Esophagus (tissue), 2 donors: ENCODE measurements at regions not wholly inside any gene's neighbourhood (a gene's known extent, or its start where the extent isn't known, plus 50 kb on each side); places are given as distances from the start of the nearest gene placed in this dataset.
"Not testable (repeated sequence)": the region's sequence is repeated elsewhere in the genome, so short reads cannot be mapped to it uniquely, and the experiment has no call there.

Source experiments
- H3K27ac ChIP-seq, 2 donors: one replicate each; pipeline ENCODE4 v1.5.1; 2013; ENCODE audit warnings: low read depth in 2 of 2, mild to moderate bottlenecking in 2 of 2, inconsistent platforms in 1 of 2, low read length in 1 of 2, moderate library complexity in 1 of 2
- H3K27me3 ChIP-seq, 2 donors: one replicate each; pipeline ENCODE4 v1.6.1; 2013; ENCODE audit warnings: low read length in 2 of 2, control low read depth in 1 of 2, mild to moderate bottlenecking in 1 of 2; ENCODE audit not compliant: insufficient read depth in 2 of 2, control insufficient read depth in 1 of 2
- H3K36me3 ChIP-seq, 2 donors: one replicate each; pipeline ENCODE4 v1.6.1; 2013; ENCODE audit warnings: low read length in 1 of 2; ENCODE audit not compliant: control insufficient read depth in 2 of 2, insufficient read depth in 2 of 2
- H3K4me1 ChIP-seq, 2 donors: one replicate each; pipeline ENCODE4 v1.6.1; 2013; ENCODE audit warnings: low read length in 1 of 2; ENCODE audit not compliant: control insufficient read depth in 2 of 2, insufficient read depth in 2 of 2
- H3K4me3 ChIP-seq, 2 donors: one replicate each; pipeline ENCODE4 v1.5.1; 2013; ENCODE audit warnings: low read length in 2 of 2, mild to moderate bottlenecking in 2 of 2, low read depth in 1 of 2, moderate library complexity in 1 of 2
- H3K9me3 ChIP-seq, 2 donors: one replicate each; pipeline ENCODE4 v1.6.1; 2013; ENCODE audit warnings: mild to moderate bottlenecking in 2 of 2, low read depth in 1 of 2, low read length in 1 of 2, moderate library complexity in 1 of 2; ENCODE audit not compliant: control insufficient read depth in 2 of 2, insufficient read depth in 1 of 2
- WGBS, 2 donors: extraction: QIAGEN DNeasy Blood & Tissue Kit; methylation state at CpG; one replicate each; pipeline ENCODE4 v1.1.7; 2013; 5-methylcytosine and 5-hydroxymethylcytosine counted together
- donor health status: healthy with polysubstance abuse.
- donor health status: Bipolar disorder and iron deficiency.

DNA sequence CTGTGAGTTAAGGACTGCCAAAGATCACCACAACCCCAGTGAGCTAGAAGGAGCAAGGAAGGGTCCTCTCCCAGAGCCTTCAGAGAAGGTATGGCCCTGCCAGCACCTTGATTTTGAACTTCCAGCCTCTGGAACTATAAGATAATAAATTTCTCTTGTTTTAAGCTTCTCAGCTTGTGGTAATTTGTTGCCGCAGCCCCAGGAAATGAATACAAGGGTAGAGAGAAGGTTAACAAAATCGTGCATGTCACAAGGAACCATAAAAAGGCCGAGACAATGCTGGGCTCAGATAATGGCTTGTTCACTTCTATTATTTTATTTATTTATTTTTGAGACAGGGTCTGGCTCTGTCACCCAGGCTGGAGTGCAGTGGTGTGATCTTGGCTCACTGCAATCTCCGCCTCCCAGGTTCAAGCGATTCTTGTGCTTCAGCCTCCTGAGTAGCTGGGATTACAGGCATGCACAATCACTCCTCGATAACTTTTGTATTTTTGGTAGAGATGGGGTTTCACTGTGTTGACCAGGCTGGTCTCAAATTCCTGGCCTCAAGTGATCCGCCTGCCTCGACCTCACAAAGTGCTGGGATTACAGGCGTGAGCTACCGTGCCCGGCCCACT lies 71.5 kb downstream of the WSB1 start:
- not testable (repeated sequence) for H3K36me3 ChIP-seq, H3K27ac ChIP-seq, H3K4me1 ChIP-seq, H3K27me3 ChIP-seq, H3K9me3 ChIP-seq, H3K4me3 ChIP-seq
- 90 to 91% methylated on average over 11 of the region's 11 CpGs for WGBS, 2 donors

DNA sequence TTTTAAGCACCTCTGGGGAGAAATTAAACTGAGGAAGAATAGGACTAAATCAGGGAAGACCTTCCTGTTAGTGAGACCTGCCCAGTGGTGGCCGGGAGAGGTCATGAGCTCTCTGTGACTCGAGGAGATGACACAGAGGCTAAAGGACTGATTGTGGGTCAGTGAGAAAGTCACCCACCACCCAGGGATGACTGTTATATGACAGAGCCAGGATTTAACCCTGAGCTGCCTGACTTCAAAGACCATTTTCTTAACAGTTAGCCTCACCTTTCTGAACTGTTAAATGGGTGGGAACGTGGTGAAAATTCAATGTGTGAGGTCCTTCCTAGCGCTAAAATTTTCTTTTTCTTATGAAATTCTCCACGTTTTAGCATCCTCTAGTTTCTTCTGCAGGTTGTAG lies 72.5 kb downstream of the WSB1 start:
- WGBS, 2 donors, result 81 to 83% methylated on average over 5 of the region's 5 CpGs
- no peaks in the 10 kb centered on the region for H3K9me3 ChIP-seq
- H3K27me3 ChIP-seq, result no peaks in the 10 kb centered on the region
- H3K4me3 ChIP-seq, result no peak overlapping the region
- no peaks in the 10 kb centered on the region for H3K4me1 ChIP-seq
- no peaks in the 10 kb centered on the region for H3K36me3 ChIP-seq
- no peak overlapping the region for H3K27ac ChIP-seq

DNA sequence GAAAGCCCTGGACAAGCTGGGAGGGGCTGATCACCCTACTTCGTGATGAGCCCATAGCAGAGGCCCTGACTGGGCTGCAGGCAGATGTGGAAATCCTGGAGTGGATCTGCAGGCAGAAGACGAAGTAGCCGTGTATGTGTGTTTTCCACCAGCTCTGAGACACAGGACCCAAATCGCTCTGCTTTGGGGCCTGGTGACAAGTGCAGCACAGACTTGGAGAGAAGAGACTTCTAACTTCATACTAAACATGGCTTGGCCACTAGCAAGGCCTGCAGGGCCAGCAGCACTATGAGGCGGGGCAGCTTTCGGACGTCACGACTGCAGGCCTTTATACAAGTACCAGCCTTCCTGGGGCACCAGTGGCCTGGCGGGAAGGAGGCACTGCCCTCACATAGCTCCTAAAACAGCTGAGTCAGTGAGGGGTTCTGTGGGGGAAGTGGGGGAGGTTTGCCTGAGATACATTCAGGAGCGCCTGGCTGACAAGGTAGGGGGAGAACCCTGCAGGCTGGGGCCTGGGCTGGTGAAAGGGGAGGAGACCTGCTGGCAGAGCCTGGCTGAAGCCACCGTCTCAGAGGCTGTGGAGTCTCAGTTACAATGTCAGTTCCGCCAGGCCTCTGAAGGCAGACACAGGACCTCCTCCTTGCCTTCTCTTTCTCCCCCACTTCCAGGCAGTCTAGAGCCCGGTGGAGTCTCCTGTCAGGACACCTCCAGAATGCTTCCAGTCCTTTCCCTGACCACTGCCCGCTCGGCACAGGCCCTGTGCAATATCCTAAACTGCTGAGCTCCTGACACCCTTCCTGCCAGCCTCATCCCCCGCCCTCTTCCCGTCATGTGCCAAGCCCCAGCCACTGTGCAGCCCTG lies 73.4 kb downstream of the WSB1 start:
- no peak overlapping the region for H3K4me3 ChIP-seq
- H3K9me3 ChIP-seq, result no peaks in the 10 kb centered on the region
- 86 to 89% methylated on average over 16 to 17 of the region's 17 CpGs for WGBS, 2 donors
- no peaks in the 10 kb centered on the region for H3K27me3 ChIP-seq
- H3K36me3 ChIP-seq, result no peaks in the 10 kb centered on the region
- H3K27ac ChIP-seq, result no peak overlapping the region
- no peaks in the 10 kb centered on the region for H3K4me1 ChIP-seq

DNA sequence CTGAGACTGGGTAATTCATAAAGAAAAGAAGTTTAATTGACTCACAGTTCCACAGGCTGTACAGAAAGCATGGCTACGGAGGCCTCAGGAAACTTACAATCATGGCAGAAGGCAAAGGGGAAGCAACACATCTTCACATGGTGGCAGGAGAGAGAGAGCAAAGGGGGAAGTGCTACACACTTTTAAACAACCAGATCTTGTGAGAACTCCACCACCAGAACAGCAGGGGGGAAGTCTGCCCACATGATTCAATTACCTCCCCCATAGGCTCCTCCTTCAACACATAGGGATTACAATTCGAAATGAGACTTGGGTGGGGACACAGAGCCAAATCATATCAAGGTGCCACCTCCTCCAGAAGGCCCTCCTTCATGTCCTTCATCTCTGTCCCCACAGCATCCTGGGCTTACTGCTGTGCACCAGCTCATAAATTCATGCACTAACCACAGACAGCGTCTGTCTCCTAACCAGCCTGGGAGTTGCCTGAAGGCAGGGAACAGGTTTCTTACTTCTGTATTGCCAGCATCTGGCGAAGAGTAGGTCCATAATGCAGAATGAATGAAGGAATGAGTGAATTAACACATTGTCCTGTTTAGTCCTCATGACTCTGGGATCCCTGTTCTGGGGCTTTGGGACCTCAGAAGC lies 74.4 kb downstream of the WSB1 start:
- 78 to 80% methylated on average over 4 of the region's 4 CpGs for WGBS, 2 donors
- H3K27ac ChIP-seq, result no peak overlapping the region

DNA sequence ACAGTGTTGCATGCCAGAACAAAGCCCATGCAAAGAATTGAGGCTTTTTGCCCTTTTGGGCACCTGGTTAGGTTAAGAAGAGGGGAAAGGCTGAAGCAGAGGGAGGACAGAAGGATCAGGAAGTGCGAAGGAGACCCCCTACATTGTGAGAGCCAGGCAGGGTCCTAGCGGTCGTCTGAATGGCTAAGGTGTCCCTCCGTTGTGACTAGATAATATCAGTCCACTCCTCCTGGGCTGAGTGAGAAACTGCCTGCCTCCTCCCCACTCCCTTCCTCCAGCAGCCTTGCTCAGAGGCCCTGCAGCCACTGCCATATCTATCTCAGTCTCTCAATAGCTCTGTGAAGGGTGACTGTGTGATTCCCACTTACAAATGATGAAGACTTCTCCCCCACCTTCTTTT lies 75.1 kb downstream of the WSB1 start:
- Histone ChIP-seq H3K36me3 (no peaks in the 10 kb centered on the region), H3K9me3 (no peaks in the 10 kb centered on the region), H3K27me3 (no peaks in the 10 kb centered on the region), H3K4me1 (no peaks in the 10 kb centered on the region), H3K27ac (no peak overlapping the region), H3K4me3 (no peak overlapping the region)
- 75 to 86% methylated on average over 4 of the region's 4 CpGs for WGBS, 2 donors

More for the DNA sequence above, 74.4 kb downstream of the WSB1 start:
- no peaks in the 10 kb centered on the region for H3K9me3 ChIP-seq
- no peaks in the 10 kb centered on the region for H3K36me3 ChIP-seq
- H3K4me1 ChIP-seq, result no peaks in the 10 kb centered on the region
- H3K27me3 ChIP-seq, result no peaks in the 10 kb centered on the region
- no peak overlapping the region for H3K4me3 ChIP-seq

DNA sequence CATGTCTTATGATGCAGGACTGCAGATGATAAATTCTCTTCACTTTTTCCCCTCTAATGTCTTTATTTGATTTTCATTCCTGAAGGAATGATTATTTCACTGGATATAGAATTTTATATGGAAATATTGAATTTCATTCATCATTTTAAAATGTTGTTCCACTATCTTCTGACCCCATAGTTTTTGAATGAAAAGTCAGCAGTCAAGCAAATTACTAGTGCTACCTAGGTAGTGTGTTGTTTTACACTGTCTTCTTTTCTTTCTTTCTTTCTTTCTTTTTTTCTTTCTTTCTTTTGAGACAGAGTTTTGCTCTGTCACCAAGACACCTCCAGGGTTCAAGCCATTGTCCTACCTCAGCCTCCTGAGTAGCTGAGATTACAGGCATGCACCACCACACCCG lies 76.9 kb downstream of the WSB1 start:
- WGBS, 2 donors, result 91 to 97% methylated on average over 1 of the region's 1 CpG
- Histone ChIP-seq H3K4me1 (no peaks in the 10 kb centered on the region), H3K27ac (no peak overlapping the region), H3K36me3 (no peaks in the 10 kb centered on the region), H3K4me3 (no peak overlapping the region), H3K9me3 (no peaks in the 10 kb centered on the region), H3K27me3 (no peaks in the 10 kb centered on the region)

DNA sequence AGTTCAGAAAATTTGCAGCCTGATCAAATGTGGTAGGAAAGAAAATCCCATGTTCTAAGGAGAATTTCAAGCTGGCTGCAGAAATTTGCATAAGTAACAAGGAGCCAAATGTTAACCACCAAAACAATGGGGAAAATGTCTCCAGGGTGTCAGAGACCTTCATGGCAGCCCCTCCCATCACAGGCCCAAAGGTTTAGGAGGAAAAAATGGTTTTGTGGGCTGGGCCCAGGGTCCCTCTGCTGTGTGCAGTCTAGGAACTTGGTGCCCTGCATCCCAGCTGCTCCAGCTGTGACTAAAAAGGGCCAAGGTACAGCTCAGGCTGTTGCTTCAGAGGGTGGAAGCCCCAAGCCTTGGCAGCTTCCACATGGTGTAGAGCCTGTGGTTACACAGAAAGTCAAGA lies 79.8 kb downstream of the WSB1 start:
- H3K27ac ChIP-seq, H3K36me3 ChIP-seq, H3K4me3 ChIP-seq, H3K27me3 ChIP-seq, H3K4me1 ChIP-seq, H3K9me3 ChIP-seq: not testable (repeated sequence)

DNA sequence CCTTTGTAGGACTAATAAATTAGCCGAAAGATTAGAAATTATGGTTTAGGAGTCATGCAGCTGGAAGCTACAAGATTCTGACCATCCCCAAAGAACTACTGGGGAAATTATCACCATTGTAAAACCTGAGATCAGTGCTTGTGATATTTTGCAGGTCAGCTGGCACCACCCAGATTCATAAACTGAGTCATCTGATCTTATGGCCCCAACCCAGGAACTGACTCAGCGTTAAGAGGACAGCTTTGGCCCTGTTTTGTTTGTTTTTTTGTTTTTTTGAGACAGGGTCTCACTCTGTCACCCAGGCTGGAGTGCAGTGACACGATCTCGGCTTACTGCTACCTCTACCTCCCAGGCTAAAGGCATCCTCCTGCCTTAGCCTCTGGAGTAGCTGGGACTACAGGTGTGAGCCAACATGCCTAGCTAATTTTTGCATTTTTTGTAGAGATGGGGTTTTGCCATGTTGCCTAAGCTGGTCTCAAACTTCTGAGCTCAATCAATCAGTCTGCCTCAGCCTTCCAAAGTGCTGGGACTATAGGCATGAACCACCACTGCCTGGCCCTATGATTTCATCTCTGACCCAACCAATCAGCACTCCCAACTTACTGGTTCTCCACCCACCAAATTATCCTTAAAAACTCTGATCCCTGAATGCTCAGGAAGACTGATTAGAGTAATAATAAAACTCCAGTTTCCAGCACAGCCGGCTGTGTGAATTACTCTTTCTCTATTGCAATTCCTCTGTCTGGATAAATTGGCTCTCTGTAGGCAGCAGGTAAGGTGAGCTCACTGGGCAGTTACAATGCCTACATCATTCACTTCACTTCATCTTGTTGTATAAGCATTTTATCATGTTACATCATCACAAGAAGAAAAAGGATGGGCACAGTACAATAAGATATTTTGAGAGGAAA lies 79.4 kb upstream of the KSR1 start:
- WGBS, 2 donors, result 74 to 75% methylated on average over 5 of the region's 5 CpGs
- H3K27me3 ChIP-seq, result peaks cover 0 to 3% of the 10 kb centered on the region in 2 donors
- no peaks in the 10 kb centered on the region for H3K36me3 ChIP-seq
- no peak overlapping the region for H3K4me3 ChIP-seq
- no peak overlapping the region for H3K27ac ChIP-seq
- H3K4me1 ChIP-seq, result peaks cover 3 to 9% of the 10 kb centered on the region in 2 donors
- no peaks in the 10 kb centered on the region for H3K9me3 ChIP-seq

DNA sequence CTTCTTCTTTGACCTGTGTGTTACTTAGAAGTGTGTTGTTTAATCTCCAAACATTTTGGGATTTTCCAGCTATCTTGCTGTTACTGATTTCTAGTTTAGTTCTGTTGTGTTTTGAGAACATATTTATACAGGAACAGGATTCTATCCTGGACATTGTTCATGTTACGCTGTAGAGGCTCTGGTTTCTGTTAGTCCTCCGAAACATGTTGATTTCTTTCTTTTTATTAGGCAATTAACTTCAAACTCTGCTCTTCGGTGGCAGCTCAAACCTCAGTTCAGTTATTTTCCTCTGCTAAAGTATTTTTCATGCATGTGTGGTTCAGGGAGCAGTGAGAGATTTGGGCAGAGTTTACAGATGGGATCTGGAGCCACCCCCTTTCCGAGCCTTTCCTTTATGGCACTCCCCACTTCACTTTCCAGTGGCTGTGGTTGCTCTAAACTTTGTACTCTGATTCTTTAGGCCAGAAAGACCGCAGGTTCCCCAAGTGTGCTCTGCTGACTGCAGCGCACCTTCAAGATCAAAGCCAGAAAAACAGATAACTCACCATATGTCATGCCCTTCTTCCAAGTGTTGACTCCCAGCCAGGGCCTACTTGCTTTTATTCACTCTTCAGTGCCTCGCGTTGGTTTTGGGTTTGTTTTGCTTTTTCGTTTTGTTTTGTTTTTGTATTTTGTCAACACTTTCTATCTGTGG lies 77.6 kb upstream of the KSR1 start:
- no peak overlapping the region for H3K27ac ChIP-seq
- peaks cover 0 to 3% of the 10 kb centered on the region in 2 donors for H3K27me3 ChIP-seq
- 80 to 81% methylated on average over 9 of the region's 9 CpGs for WGBS, 2 donors

More for the DNA sequence above, 77.6 kb upstream of the KSR1 start:
- no peak overlapping the region for H3K4me3 ChIP-seq
- peaks cover 3 to 9% of the 10 kb centered on the region in 2 donors for H3K4me1 ChIP-seq
- H3K9me3 ChIP-seq, result no peaks in the 10 kb centered on the region
- no peaks in the 10 kb centered on the region for H3K36me3 ChIP-seq
